Activated CD4-positive, alpha-beta T cell treated with anti-CD3 and anti-CD28 coated beads, Interleukin-2, amount 10 ng/mL, durations not matched to agents 7 days and 5 days (primary cell): ENCODE measurements at regions not wholly inside any gene's neighbourhood (a gene's known extent, or its start where the extent isn't known, plus 50 kb on each side); places are given as distances from the start of the nearest gene placed in this dataset.

ENCODE experiments used
- CTCF ChIA-PET: fragments of 350-600 bp; sonication (Branson Sonifier 250); formaldehyde crosslinking; loops from one replicate; lab custom pipeline; 2021; ENCODE audit warnings: antibody characterized with exemption; lab: Charles Lee
- POLR2A ChIA-PET: fragments of 350-600 bp; sonication (Branson Sonifier 250); formaldehyde crosslinking; loops from one replicate; lab custom pipeline; 2021; ENCODE audit warnings: antibody characterized with exemption; lab: Charles Lee
- DNase-seq: peaks from one replicate; pipeline ENCODE4 v3.0.0-alpha.2; 2020
- H3K27ac Mint-ChIP-seq: one replicate; pipeline ENCODE4 v1.8.0; 2021; ENCODE audit warnings: mild to moderate bottlenecking, moderate library complexity, mixed read lengths
- H3K27me3 Mint-ChIP-seq: one replicate; pipeline ENCODE4 v1.8.0; 2021; ENCODE audit warnings: mixed read lengths
- H3K36me3 Mint-ChIP-seq: one replicate; pipeline ENCODE4 v1.8.0; 2021; ENCODE audit warnings: low read depth, mixed read lengths
- H3K4me1 Mint-ChIP-seq: one replicate; pipeline ENCODE4 v1.8.0; 2021; ENCODE audit warnings: mixed read lengths
- H3K4me3 Mint-ChIP-seq: one replicate; pipeline ENCODE4 v1.8.0; 2021; ENCODE audit warnings: mild to moderate bottlenecking, moderate library complexity, mixed read lengths
- H3K9me3 Mint-ChIP-seq: one replicate; pipeline ENCODE4 v1.8.0; 2021; ENCODE audit warnings: mixed read lengths

GRCh38 chr4:57494821-57495220 lies 384.6 kb upstream of the IGFBP7 start:
- H3K4me1 Mint-ChIP-seq: no peaks in the 10 kb centered on the region
- H3K27me3 Mint-ChIP-seq: no peaks in the 10 kb centered on the region
- H3K9me3 Mint-ChIP-seq: peaks cover 1% of the 10 kb centered on the region
- H3K4me3 Mint-ChIP-seq: no peak overlapping the region
- no peaks in the 10 kb centered on the region for H3K36me3 Mint-ChIP-seq
- no peak overlapping the region for H3K27ac Mint-ChIP-seq
- ChIA-PET POLR2A (interaction anchor here (0.8 kb wide), 1 partner anchor 219 kb away, joined by 3 read pairs; no protein-coding TSS in a partner anchor), CTCF (no interaction called here)
- no peak for DNase-seq

- H3K4me3 Mint-ChIP-seq: no peak overlapping the region
- no peak for DNase-seq
- H3K27me3 Mint-ChIP-seq: no peaks in the 10 kb centered on the region
- H3K36me3 Mint-ChIP-seq: no peaks in the 10 kb centered on the region
- no peaks in the 10 kb centered on the region for H3K4me1 Mint-ChIP-seq
- H3K27ac Mint-ChIP-seq: no peak overlapping the region
- ChIA-PET CTCF (no interaction called here), POLR2A (no interaction called here)
- H3K9me3 Mint-ChIP-seq: peaks cover 1% of the 10 kb centered on the region
These were observed 382.2 kb upstream of the IGFBP7 start for GRCh38 chr4:57492251-57492878.

GRCh38 chr4:57491388-57491787 lies 381.2 kb upstream of the IGFBP7 start:
- ChIA-PET CTCF (no interaction called here), POLR2A (no interaction called here)
- Mint-ChIP-seq H3K4me3 (no peak overlapping the region), H3K27me3 (no peaks in the 10 kb centered on the region), H3K4me1 (no peaks in the 10 kb centered on the region), H3K27ac (no peak overlapping the region), H3K36me3 (no peaks in the 10 kb centered on the region), H3K9me3 (peaks cover 1% of the 10 kb centered on the region)
- no peak for DNase-seq

- Mint-ChIP-seq H3K36me3 (no peaks in the 10 kb centered on the region), H3K4me1 (no peaks in the 10 kb centered on the region), H3K9me3 (peaks cover 1% of the 10 kb centered on the region), H3K27me3 (no peaks in the 10 kb centered on the region), H3K27ac (no peak overlapping the region), H3K4me3 (no peak overlapping the region)
- no peak for DNase-seq
- ChIA-PET CTCF (no interaction called here), POLR2A (no interaction called here)
These were observed 380.5 kb upstream of the IGFBP7 start for GRCh38 chr4:57490520-57491255.

GRCh38 chr4:57488366-57489162 lies 378.4 kb upstream of the IGFBP7 start:
- Mint-ChIP-seq H3K4me1 (no peaks in the 10 kb centered on the region), H3K27ac (no peak overlapping the region), H3K4me3 (no peak overlapping the region), H3K9me3 (peaks cover 1% of the 10 kb centered on the region), H3K27me3 (no peaks in the 10 kb centered on the region), H3K36me3 (no peaks in the 10 kb centered on the region)
- ChIA-PET POLR2A (no interaction called here), CTCF (no interaction called here)
- DNase-seq: no peak

GRCh38 chr4:57475424-57475823 lies 365.2 kb upstream of the IGFBP7 start:
- no peaks in the 10 kb centered on the region for H3K4me1 Mint-ChIP-seq
- H3K27ac Mint-ChIP-seq: no peak overlapping the region
- no peak overlapping the region for H3K4me3 Mint-ChIP-seq
- no peaks in the 10 kb centered on the region for H3K9me3 Mint-ChIP-seq
- no peak for DNase-seq
- H3K36me3 Mint-ChIP-seq: no peaks in the 10 kb centered on the region
- ChIA-PET POLR2A (no interaction called here), CTCF (no interaction called here)
- H3K27me3 Mint-ChIP-seq: no peaks in the 10 kb centered on the region

- no peaks in the 10 kb centered on the region for H3K36me3 Mint-ChIP-seq
- H3K9me3 Mint-ChIP-seq: peaks cover 2% of the 10 kb centered on the region
- ChIA-PET CTCF (no interaction called here), POLR2A (no interaction called here)
- no peaks in the 10 kb centered on the region for H3K4me1 Mint-ChIP-seq
- DNase-seq: no peak
- no peak overlapping the region for H3K27ac Mint-ChIP-seq
- no peak overlapping the region for H3K4me3 Mint-ChIP-seq
- H3K27me3 Mint-ChIP-seq: no peaks in the 10 kb centered on the region
These were observed 355.3 kb upstream of the IGFBP7 start for GRCh38 chr4:57465321-57466056.

- DNase-seq: no peak
- H3K36me3 Mint-ChIP-seq: no peaks in the 10 kb centered on the region
- no peak overlapping the region for H3K27ac Mint-ChIP-seq
- peaks cover 2% of the 10 kb centered on the region for H3K9me3 Mint-ChIP-seq
- H3K27me3 Mint-ChIP-seq: no peaks in the 10 kb centered on the region
- CTCF ChIA-PET: no interaction called here
- H3K4me1 Mint-ChIP-seq: no peaks in the 10 kb centered on the region
- POLR2A ChIA-PET: no interaction called here
- no peak overlapping the region for H3K4me3 Mint-ChIP-seq
These were observed 352.7 kb upstream of the IGFBP7 start for GRCh38 chr4:57462843-57463242.

- H3K36me3 Mint-ChIP-seq: no peaks in the 10 kb centered on the region
- H3K4me3 Mint-ChIP-seq: no peak overlapping the region
- H3K9me3 Mint-ChIP-seq: no peaks in the 10 kb centered on the region
- no peak overlapping the region for H3K27ac Mint-ChIP-seq
- no peaks in the 10 kb centered on the region for H3K4me1 Mint-ChIP-seq
- ChIA-PET CTCF (no interaction called here), POLR2A (no interaction called here)
- no peaks in the 10 kb centered on the region for H3K27me3 Mint-ChIP-seq
- no peak for DNase-seq
These were observed 350.8 kb upstream of the IGFBP7 start for GRCh38 chr4:57460967-57461366.

GRCh38 chr4:57448901-57449300 lies 338.7 kb upstream of the IGFBP7 start:
- no peak overlapping the region for H3K27ac Mint-ChIP-seq
- no peaks in the 10 kb centered on the region for H3K4me1 Mint-ChIP-seq
- H3K27me3 Mint-ChIP-seq: no peaks in the 10 kb centered on the region
- no peak overlapping the region for H3K4me3 Mint-ChIP-seq
- no peak for DNase-seq
- H3K36me3 Mint-ChIP-seq: no peaks in the 10 kb centered on the region
- POLR2A ChIA-PET: no interaction called here
- CTCF ChIA-PET: no interaction called here
- peaks cover under 1% of the 10 kb centered on the region for H3K9me3 Mint-ChIP-seq

- H3K4me3 Mint-ChIP-seq: no peak overlapping the region
- ChIA-PET POLR2A (no interaction called here), CTCF (no interaction called here)
- no peaks in the 10 kb centered on the region for H3K36me3 Mint-ChIP-seq
- no peak overlapping the region for H3K27ac Mint-ChIP-seq
- no peaks in the 10 kb centered on the region for H3K9me3 Mint-ChIP-seq
- H3K4me1 Mint-ChIP-seq: no peaks in the 10 kb centered on the region
- no peaks in the 10 kb centered on the region for H3K27me3 Mint-ChIP-seq
- no peak for DNase-seq
These were observed 338.3 kb upstream of the IGFBP7 start for GRCh38 chr4:57448452-57448851.

- CTCF ChIA-PET: no interaction called here
- POLR2A ChIA-PET: no interaction called here
- Mint-ChIP-seq H3K27me3 (no peaks in the 10 kb centered on the region), H3K36me3 (no peaks in the 10 kb centered on the region), H3K27ac (no peak overlapping the region), H3K4me3 (no peak overlapping the region), H3K4me1 (no peaks in the 10 kb centered on the region), H3K9me3 (no peaks in the 10 kb centered on the region)
- DNase-seq: no peak
These were observed 336.1 kb upstream of the IGFBP7 start for GRCh38 chr4:57446266-57446665.

- Mint-ChIP-seq H3K27ac (no peak overlapping the region), H3K4me3 (no peak overlapping the region), H3K4me1 (no peaks in the 10 kb centered on the region), H3K27me3 (no peaks in the 10 kb centered on the region), H3K36me3 (no peaks in the 10 kb centered on the region), H3K9me3 (no peaks in the 10 kb centered on the region)
- CTCF ChIA-PET: no interaction called here
- POLR2A ChIA-PET: no interaction called here
- DNase-seq: no peak
These were observed 335.5 kb upstream of the IGFBP7 start for GRCh38 chr4:57445686-57446085.
